OCI-LY1 (cell line): ENCODE measurements at regions not wholly inside any gene's neighbourhood (a gene's known extent, or its start where the extent isn't known, plus 50 kb on each side); places are given as distances from the start of the nearest gene placed in this dataset.

ENCODE experiments used
- H2AFZ ChIP-seq: fragments of 200-600 bp; sonication (generic), shearing (Covaris generic); 2 replicates; pipeline ENCODE4 v1.6.0; 2014; ENCODE audit warnings: antibody characterized with exemption, mild to moderate bottlenecking, low read length
- H3F3A ChIP-seq: fragments of 200-600 bp; sonication (generic), shearing (Covaris generic); 2 replicates; pipeline ENCODE4 v1.6.0; 2014; ENCODE audit warnings: mild to moderate bottlenecking, antibody characterized with exemption, low read length, moderate library complexity; ENCODE audit not compliant: insufficient read depth
- H3K27ac ChIP-seq: fragments of 200-600 bp; sonication (generic); 2 replicates; pipeline ENCODE4 v1.5.1; 2014; ENCODE audit warnings: low read length, mixed run types, mild to moderate bottlenecking, low read depth; ENCODE audit not compliant: poor library complexity, severe bottlenecking
- H3K27me3 ChIP-seq: fragments of 200-600 bp; sonication (generic); 2 replicates; pipeline ENCODE4 v1.6.0; 2014; ENCODE audit warnings: antibody characterized with exemption, mild to moderate bottlenecking, low read length, moderate library complexity; ENCODE audit not compliant: insufficient read depth
- H3K36me3 ChIP-seq: fragments of 200-600 bp; sonication (generic); 2 replicates; pipeline ENCODE4 v1.6.1; 2014; ENCODE audit warnings: mild to moderate bottlenecking, antibody characterized with exemption, low read length, moderate library complexity, mixed read lengths; ENCODE audit not compliant: insufficient read depth
- H3K4me1 ChIP-seq: fragments of 200-600 bp; sonication (generic); 2 replicates; pipeline ENCODE4 v1.5.1; 2014; ENCODE audit warnings: mild to moderate bottlenecking, low read length, moderate library complexity; ENCODE audit not compliant: insufficient read depth, severe bottlenecking
- H3K4me2 ChIP-seq: fragments of 200-600 bp; sonication (generic), shearing (Covaris generic); 2 replicates; pipeline ENCODE4 v1.6.1; 2014; ENCODE audit warnings: low read length
- H3K4me3 ChIP-seq: fragments of 200-600 bp; sonication (generic); 2 replicates; pipeline ENCODE4 v1.5.1; 2014; ENCODE audit warnings: low read length, low read depth, mild to moderate bottlenecking, mixed read lengths; ENCODE audit not compliant: poor library complexity, severe bottlenecking
- H3K79me2 ChIP-seq: fragments of 200-600 bp; shearing (Covaris generic); 2 replicates; pipeline ENCODE4 v1.6.1; 2016; ENCODE audit warnings: mixed run types, low read length, mixed read lengths; ENCODE audit not compliant: insufficient read depth
- H3K9ac ChIP-seq: fragments of 200-600 bp; sonication (generic), shearing (Covaris generic); 2 replicates; pipeline ENCODE4 v1.6.1; 2014; ENCODE audit warnings: mild to moderate bottlenecking, low read length, mixed read lengths
- H3K9me2 ChIP-seq: fragments of 200-600 bp; sonication (generic), shearing (Covaris generic); 2 replicates; pipeline ENCODE4 v1.6.1; 2014; ENCODE audit warnings: low read depth, mild to moderate bottlenecking, low read length, mixed read lengths
- H3K9me3 ChIP-seq: fragments of 200-600 bp; shearing (Covaris generic); 2 replicates; pipeline ENCODE4 v1.6.1; 2014; ENCODE audit warnings: low read length, mixed read lengths
- H4K20me1 ChIP-seq: fragments of 200-600 bp; sonication (generic), shearing (Covaris generic); 2 replicates; pipeline ENCODE4 v1.6.0; 2016; ENCODE audit warnings: mild to moderate bottlenecking, low read length; ENCODE audit not compliant: insufficient read depth
- CTCF ChIP-seq: fragments of 200-600 bp; sonication (generic), shearing (Covaris generic); IDR thresholded peaks from 2 replicates; pipeline ENCODE4 v1.5.1; 2017; ENCODE audit warnings: mild to moderate bottlenecking, antibody characterized with exemption, low read length, moderate library complexity, mixed read lengths
- EZH2 ChIP-seq: fragments of 200-600 bp; sonication (generic), shearing (Covaris generic); IDR thresholded peaks from 2 replicates; pipeline ENCODE4 v1.8.0; 2017; ENCODE audit warnings: borderline replicate concordance, mixed run types, mild to moderate bottlenecking, antibody characterized with exemption, low read length, moderate library complexity, mixed read lengths

GRCh38 chr20:40774252-40774651 is 85.2 kb upstream of the MAFB start:
- no peaks in the 10 kb centered on the region for H3F3A ChIP-seq
- H3K27ac ChIP-seq = no peak overlapping the region
- no peaks in the 10 kb centered on the region for H3K36me3 ChIP-seq
- no peaks in the 10 kb centered on the region for H3K9me3 ChIP-seq
- TF ChIP-seq EZH2 (no peak), CTCF (no peak)
- H3K27me3 ChIP-seq = no peaks in the 10 kb centered on the region
- H2AFZ ChIP-seq = no peak overlapping the region
- no peaks in the 10 kb centered on the region for H3K9me2 ChIP-seq
- H4K20me1 ChIP-seq = no peaks in the 10 kb centered on the region
- no peak overlapping the region for H3K9ac ChIP-seq
- H3K4me2 ChIP-seq = no peak overlapping the region
- no peak overlapping the region for H3K4me3 ChIP-seq
- H3K79me2 ChIP-seq = no peaks in the 10 kb centered on the region
- H3K4me1 ChIP-seq = peaks cover 28% of the 10 kb centered on the region

- Histone ChIP-seq H3K9ac (no peak overlapping the region), H4K20me1 (no peaks in the 10 kb centered on the region), H3K4me3 (no peak overlapping the region), H3K4me2 (no peak overlapping the region), H3K9me2 (no peaks in the 10 kb centered on the region), H3K27ac (no peak overlapping the region), H3K9me3 (no peaks in the 10 kb centered on the region), H3K79me2 (no peaks in the 10 kb centered on the region), H3K36me3 (no peaks in the 10 kb centered on the region), H3F3A (no peaks in the 10 kb centered on the region), H3K27me3 (no peaks in the 10 kb centered on the region), H2AFZ (no peak overlapping the region), H3K4me1 (peaks cover 28% of the 10 kb centered on the region)
- TF ChIP-seq CTCF = no peak
- TF ChIP-seq EZH2 = no peak
Measured at GRCh38 chr20:40775561-40776146, 86.6 kb upstream of the MAFB start.

DNA sequence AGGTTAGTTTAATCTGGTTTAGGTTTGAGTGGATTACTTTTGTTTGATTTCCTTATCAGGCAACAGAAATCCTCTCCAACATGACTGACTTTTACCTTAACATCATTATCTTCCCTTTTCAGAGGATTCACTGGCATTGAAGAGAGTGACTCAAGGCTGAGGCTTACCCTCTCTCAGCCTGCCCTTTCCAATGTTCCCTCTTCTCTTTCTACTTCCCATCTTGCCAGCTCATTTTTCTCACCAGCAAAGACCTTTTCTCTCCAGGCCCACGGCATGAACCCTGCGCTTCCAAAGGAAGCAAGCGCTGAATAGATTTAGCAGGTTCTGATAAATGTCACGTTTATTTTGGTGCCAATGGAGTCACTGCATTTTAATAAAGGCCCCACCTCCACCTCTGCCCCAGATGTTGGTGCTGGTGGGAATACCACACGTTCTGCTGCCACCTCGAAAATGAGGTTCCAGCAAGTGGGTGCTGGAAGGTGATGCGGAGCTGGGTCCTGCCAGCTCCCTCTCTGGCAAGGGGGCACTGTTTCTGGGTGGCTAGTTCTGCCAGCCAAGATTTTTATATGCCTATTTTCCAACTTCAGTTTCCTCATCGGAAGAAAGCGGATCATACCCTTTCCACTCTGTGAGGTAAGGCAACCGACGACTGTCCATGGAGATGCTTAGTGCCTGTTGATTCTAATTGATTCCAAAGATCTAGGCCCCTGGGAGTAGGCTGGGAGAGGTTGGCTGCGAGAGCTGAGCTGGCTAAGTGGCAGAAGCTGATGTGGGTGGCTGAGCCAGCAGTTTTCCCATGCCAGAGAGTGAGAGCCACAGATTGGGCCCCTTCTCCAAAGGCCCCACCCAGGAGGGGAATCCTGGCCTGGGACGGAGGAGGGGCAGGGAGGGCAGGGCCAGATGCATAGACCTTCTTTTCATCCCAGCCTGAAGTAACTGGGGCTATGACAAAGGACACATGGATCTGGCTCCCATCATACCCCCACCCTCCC is 87.7 kb upstream of the MAFB start:
- Histone ChIP-seq H3K27me3 (no peaks in the 10 kb centered on the region), H3K9me2 (no peaks in the 10 kb centered on the region), H2AFZ (no peak overlapping the region), H3K4me2 (no peak overlapping the region), H3K9me3 (no peaks in the 10 kb centered on the region), H3K4me3 (no peak overlapping the region), H3K27ac (no peak overlapping the region), H3K36me3 (no peaks in the 10 kb centered on the region), H3K4me1 (peaks cover 28% of the 10 kb centered on the region), H4K20me1 (no peaks in the 10 kb centered on the region), H3F3A (no peaks in the 10 kb centered on the region), H3K9ac (no peak overlapping the region), H3K79me2 (no peaks in the 10 kb centered on the region)
- TF ChIP-seq CTCF (no peak), EZH2 (no peak)
